ENCODE measurements at regions not wholly inside any gene's neighbourhood (a gene's known extent, or its start where the extent isn't known, plus 50 kb on each side); places are given as distances from the start of the nearest gene placed in this dataset.

GRCh38 chr1:69436151-69436550 lies 131.6 kb upstream of the LRRC7 start:
- Histone ChIP-seq H3K4me1 (ENCODE audit: insufficient read depth, low read length) (no peaks in the 10 kb centered on the region), H3K36me3 (ENCODE audit: insufficient read depth, low read length) (no peaks in the 10 kb centered on the region), H3K9me3 (ENCODE audit: control insufficient read depth, insufficient read depth, low read length) (no peaks in the 10 kb centered on the region), H3K9ac (ENCODE audit: low read depth, low read length) (no peak overlapping the region)

GRCh38 chr1:69438056-69438795 lies 129.5 kb upstream of the LRRC7 start:
- Histone ChIP-seq H3K9ac (ENCODE audit: low read depth, low read length) (no peak overlapping the region), H3K4me1 (ENCODE audit: insufficient read depth, low read length) (no peaks in the 10 kb centered on the region), H3K9me3 (ENCODE audit: control insufficient read depth, insufficient read depth, low read length) (no peaks in the 10 kb centered on the region), H3K36me3 (ENCODE audit: insufficient read depth, low read length) (no peaks in the 10 kb centered on the region)

- H3K4me1 ChIP-seq (ENCODE audit: insufficient read depth, low read length): peaks cover 4% of the 10 kb centered on the region; the same call in 1 of the 2 replicates
- no peaks in the 10 kb centered on the region for H3K36me3 ChIP-seq (ENCODE audit: insufficient read depth, low read length)
- H3K9me3 ChIP-seq (ENCODE audit: control insufficient read depth, insufficient read depth, low read length): no peaks in the 10 kb centered on the region
- H3K9ac ChIP-seq (ENCODE audit: low read depth, low read length): no peak overlapping the region
These were observed 126.2 kb upstream of the LRRC7 start for GRCh38 chr1:69441496-69441895.

GRCh38 chr1:69451196-69451595 lies 116.5 kb upstream of the LRRC7 start:
- no peak overlapping the region for H3K9ac ChIP-seq (ENCODE audit: low read depth, low read length)
- H3K36me3 ChIP-seq (ENCODE audit: insufficient read depth, low read length): no peaks in the 10 kb centered on the region
- no peaks in the 10 kb centered on the region for H3K4me1 ChIP-seq (ENCODE audit: insufficient read depth, low read length)
- H3K9me3 ChIP-seq (ENCODE audit: control insufficient read depth, insufficient read depth, low read length): peaks cover 7% of the 10 kb centered on the region; the same call in 1 of the 2 replicates

GRCh38 chr1:69455718-69456117 lies 112.0 kb upstream of the LRRC7 start:
- H3K9ac ChIP-seq (ENCODE audit: low read depth, low read length): no peak overlapping the region
- no peaks in the 10 kb centered on the region for H3K36me3 ChIP-seq (ENCODE audit: insufficient read depth, low read length)
- peaks cover 7% of the 10 kb centered on the region; the same call in 1 of the 2 replicates for H3K9me3 ChIP-seq (ENCODE audit: control insufficient read depth, insufficient read depth, low read length)
- no peaks in the 10 kb centered on the region for H3K4me1 ChIP-seq (ENCODE audit: insufficient read depth, low read length)

- Histone ChIP-seq H3K4me1 (ENCODE audit: insufficient read depth, low read length) (no peaks in the 10 kb centered on the region), H3K9ac (ENCODE audit: low read depth, low read length) (no peak overlapping the region), H3K9me3 (ENCODE audit: control insufficient read depth, insufficient read depth, low read length) (peaks cover 7% of the 10 kb centered on the region; the same call in 1 of the 2 replicates), H3K36me3 (ENCODE audit: insufficient read depth, low read length) (no peaks in the 10 kb centered on the region)
These were observed 108.5 kb upstream of the LRRC7 start for GRCh38 chr1:69459244-69459643.

GRCh38 chr1:69475021-69475420 lies 92.7 kb upstream of the LRRC7 start:
- Histone ChIP-seq H3K36me3 (ENCODE audit: insufficient read depth, low read length) (no peaks in the 10 kb centered on the region), H3K9me3 (ENCODE audit: control insufficient read depth, insufficient read depth, low read length) (no peaks in the 10 kb centered on the region), H3K9ac (ENCODE audit: low read depth, low read length) (no peak overlapping the region), H3K4me1 (ENCODE audit: insufficient read depth, low read length) (no peaks in the 10 kb centered on the region)

- Histone ChIP-seq H3K9ac (ENCODE audit: low read depth, low read length) (no peak overlapping the region), H3K4me1 (ENCODE audit: insufficient read depth, low read length) (no peaks in the 10 kb centered on the region), H3K36me3 (ENCODE audit: insufficient read depth, low read length) (no peaks in the 10 kb centered on the region), H3K9me3 (ENCODE audit: control insufficient read depth, insufficient read depth, low read length) (no peaks in the 10 kb centered on the region)
These were observed 88.0 kb upstream of the LRRC7 start for GRCh38 chr1:69479734-69480133.

- Histone ChIP-seq H3K4me1 (ENCODE audit: insufficient read depth, low read length) (no peaks in the 10 kb centered on the region), H3K9me3 (ENCODE audit: control insufficient read depth, insufficient read depth, low read length) (no peaks in the 10 kb centered on the region), H3K9ac (ENCODE audit: low read depth, low read length) (no peak overlapping the region), H3K36me3 (ENCODE audit: insufficient read depth, low read length) (no peaks in the 10 kb centered on the region)
These were observed 84.5 kb upstream of the LRRC7 start for GRCh38 chr1:69483246-69483645.

GRCh38 chr1:69485616-69486015 lies 82.1 kb upstream of the LRRC7 start:
- no peaks in the 10 kb centered on the region for H3K9me3 ChIP-seq (ENCODE audit: control insufficient read depth, insufficient read depth, low read length)
- H3K9ac ChIP-seq (ENCODE audit: low read depth, low read length): no peak overlapping the region
- no peaks in the 10 kb centered on the region for H3K36me3 ChIP-seq (ENCODE audit: insufficient read depth, low read length)
- no peaks in the 10 kb centered on the region for H3K4me1 ChIP-seq (ENCODE audit: insufficient read depth, low read length)

- Histone ChIP-seq H3K4me1 (ENCODE audit: insufficient read depth, low read length) (no peaks in the 10 kb centered on the region), H3K9ac (ENCODE audit: low read depth, low read length) (no peak overlapping the region), H3K9me3 (ENCODE audit: control insufficient read depth, insufficient read depth, low read length) (no peaks in the 10 kb centered on the region), H3K36me3 (ENCODE audit: insufficient read depth, low read length) (no peaks in the 10 kb centered on the region)
These were observed 76.3 kb upstream of the LRRC7 start for GRCh38 chr1:69491416-69491815.

- H3K4me1 ChIP-seq (ENCODE audit: insufficient read depth, low read length): no peaks in the 10 kb centered on the region
- H3K36me3 ChIP-seq (ENCODE audit: insufficient read depth, low read length): no peaks in the 10 kb centered on the region
- H3K9me3 ChIP-seq (ENCODE audit: control insufficient read depth, insufficient read depth, low read length): no peaks in the 10 kb centered on the region
- H3K9ac ChIP-seq (ENCODE audit: low read depth, low read length): no peak overlapping the region
These were observed 75.4 kb upstream of the LRRC7 start for GRCh38 chr1:69492286-69492685.

GRCh38 chr1:69494221-69494620 lies 73.5 kb upstream of the LRRC7 start:
- no peaks in the 10 kb centered on the region for H3K4me1 ChIP-seq (ENCODE audit: insufficient read depth, low read length)
- no peaks in the 10 kb centered on the region for H3K36me3 ChIP-seq (ENCODE audit: insufficient read depth, low read length)
- H3K9ac ChIP-seq (ENCODE audit: low read depth, low read length): no peak overlapping the region
- H3K9me3 ChIP-seq (ENCODE audit: control insufficient read depth, insufficient read depth, low read length): no peaks in the 10 kb centered on the region

- Histone ChIP-seq H3K4me1 (ENCODE audit: insufficient read depth, low read length) (no peaks in the 10 kb centered on the region), H3K9me3 (ENCODE audit: control insufficient read depth, insufficient read depth, low read length) (no peaks in the 10 kb centered on the region), H3K36me3 (ENCODE audit: insufficient read depth, low read length) (no peaks in the 10 kb centered on the region), H3K9ac (ENCODE audit: low read depth, low read length) (no peak overlapping the region)
These were observed 70.1 kb upstream of the LRRC7 start for GRCh38 chr1:69497441-69498221.

- H3K36me3 ChIP-seq (ENCODE audit: insufficient read depth, low read length): no peaks in the 10 kb centered on the region
- no peak overlapping the region for H3K9ac ChIP-seq (ENCODE audit: low read depth, low read length)
- no peaks in the 10 kb centered on the region for H3K9me3 ChIP-seq (ENCODE audit: control insufficient read depth, insufficient read depth, low read length)
- H3K4me1 ChIP-seq (ENCODE audit: insufficient read depth, low read length): no peaks in the 10 kb centered on the region
These were observed 69.0 kb upstream of the LRRC7 start for GRCh38 chr1:69498711-69499110.

All from ES-I3 (cell line).